OCI-LY7 (cell line): ENCODE measurements at regions not wholly inside any gene's neighbourhood (a gene's known extent, or its start where the extent isn't known, plus 50 kb on each side); places are given as distances from the start of the nearest gene placed in this dataset.

Experiments used
- BruUV-seq: library from RNA; stranded (reverse); fragments of 400-500 nt; replicated peaks from 2 replicates; lab custom pipeline; 2021; lab: Mats Ljungman, UMichigan
- CTCF ChIA-PET: fragments of 300-600 bp; sonication (Branson Sonifier 250); formaldehyde crosslinking; loops from one replicate; lab custom pipeline; 2022; ENCODE audit warnings: antibody characterized with exemption; ENCODE audit not compliant: unreplicated experiment; lab: Charles Lee
- POLR2A ChIA-PET: fragments of 300-600 bp; sonication (Branson Sonifier 250); formaldehyde crosslinking; loops from one replicate; lab custom pipeline; 2022; ENCODE audit warnings: antibody characterized with exemption; lab: Charles Lee
- DNase-seq: peaks from one replicate; pipeline ENCODE4 v3.0.0-alpha.2; 2015; ENCODE audit warnings: low spot score
- H2AFZ ChIP-seq: fragments of 200-600 bp; sonication (generic), shearing (Covaris generic); 2 replicates; pipeline ENCODE4 v1.6.1; 2014; ENCODE audit warnings: mild to moderate bottlenecking, antibody characterized with exemption, low read length, moderate library complexity
- H3K27ac ChIP-seq: fragments of 200-600 bp; sonication (generic); 2 replicates; pipeline ENCODE4 v1.5.1; 2014; ENCODE audit warnings: mixed run types, low read depth, mild to moderate bottlenecking, moderate library complexity, low read length, inconsistent platforms; ENCODE audit not compliant: poor library complexity, severe bottlenecking
- H3K36me3 ChIP-seq: fragments of 200-600 bp; sonication (generic); 2 replicates; pipeline ENCODE4 v1.6.1; 2014; ENCODE audit warnings: mild to moderate bottlenecking, antibody characterized with exemption, low read length, moderate library complexity, mixed read lengths; ENCODE audit not compliant: insufficient read depth
- H3K4me1 ChIP-seq: fragments of 200-600 bp; sonication (generic); 2 replicates; pipeline ENCODE4 v1.5.1; 2014; ENCODE audit warnings: mild to moderate bottlenecking, low read length; ENCODE audit not compliant: insufficient read depth, poor library complexity, severe bottlenecking
- H3K4me2 ChIP-seq: fragments of 200-600 bp; sonication (generic); 2 replicates; pipeline ENCODE4 v1.6.1; 2014; ENCODE audit warnings: mild to moderate bottlenecking, low read length
- H3K4me3 ChIP-seq: fragments of 200-600 bp; sonication (generic); 2 replicates; pipeline ENCODE4 v1.5.1; 2014; ENCODE audit warnings: mild to moderate bottlenecking, low read depth, low read length; ENCODE audit not compliant: poor library complexity, severe bottlenecking
- H3K79me2 ChIP-seq: fragments of 200-600 bp; sonication (generic); 2 replicates; pipeline ENCODE4 v1.6.1; 2016; ENCODE audit warnings: low read depth, mild to moderate bottlenecking, low read length, moderate library complexity, mixed read lengths; ENCODE audit not compliant: insufficient read depth
- H3K9me2 ChIP-seq: fragments of 200-600 bp; sonication (generic); 2 replicates; pipeline ENCODE4 v1.6.1; 2016; ENCODE audit warnings: mild to moderate bottlenecking, low read length, mixed read lengths; ENCODE audit not compliant: insufficient read depth
- H3K9me3 ChIP-seq: fragments of 200-600 bp; sonication (generic); 2 replicates; pipeline ENCODE4 v1.6.1; 2014; ENCODE audit warnings: mild to moderate bottlenecking, mixed run types, low read length, mixed read lengths
- H4K20me1 ChIP-seq: fragments of 200-600 bp; sonication (generic); 2 replicates; pipeline ENCODE4 v1.6.1; 2014; ENCODE audit warnings: mild to moderate bottlenecking, antibody characterized with exemption, low read length, moderate library complexity, mixed read lengths; ENCODE audit not compliant: insufficient read depth
- CTCF ChIP-seq: fragments of 200-600 bp; sonication (generic); conservative IDR thresholded peaks from 2 replicates; pipeline ENCODE4 v1.5.1; 2014; ENCODE audit warnings: mild to moderate bottlenecking, antibody characterized with exemption, low read length, moderate library complexity, mixed read lengths
- EZH2phosphoT487 ChIP-seq: fragments of 200-600 bp; sonication (generic); IDR thresholded peaks from 2 replicates; pipeline ENCODE4 v1.6.1; 2018; ENCODE audit warnings: low read depth, borderline replicate concordance, mild to moderate bottlenecking, mixed run types, antibody characterized with exemption, low read length, moderate library complexity, mixed read lengths
- intact Hi-C: fragments of 100-400 bp; cut with micrococcal nuclease; formaldehyde crosslinking; loops from one replicate; pipeline ENCODE4 v1.10.0; 2022; ENCODE audit not compliant: unreplicated experiment

- Histone ChIP-seq H3K27ac (no peak overlapping the region), H3K4me2 (no peak overlapping the region), H2AFZ (no peak overlapping the region), H3K79me2 (no peaks in the 10 kb centered on the region), H3K4me3 (no peak overlapping the region), H4K20me1 (no peaks in the 10 kb centered on the region), H3K9me3 (no peaks in the 10 kb centered on the region), H3K9me2 (no peaks in the 10 kb centered on the region), H3K4me1 (peaks cover 10% of the 10 kb centered on the region), H3K36me3 (no peaks in the 10 kb centered on the region)
- intact Hi-C loops: no loop called here
- ChIA-PET POLR2A (interaction anchor here (1.0 to 1.2 kb wide), 2 partner anchors 11 to 269 kb away, joined by 3 to 4 read pairs; no protein-coding TSS in a partner anchor), CTCF (no interaction called here)
- BruUV-seq: no TSS peak
- TF ChIP-seq CTCF: no peak
- no peak for TF ChIP-seq EZH2phosphoT487
- no peak for DNase-seq
Observed at GRCh38 chr5:135186662-135187522, 152.9 kb upstream of the PITX1 start.

GRCh38 chr5:135185481-135186065 lies 151.5 kb upstream of the PITX1 start:
- intact Hi-C loops: no loop called here
- BruUV-seq: no TSS peak
- Histone ChIP-seq H3K4me1 (peaks cover 11% of the 10 kb centered on the region), H3K36me3 (no peaks in the 10 kb centered on the region), H3K4me3 (no peak overlapping the region), H3K9me2 (no peaks in the 10 kb centered on the region), H3K27ac (no peak overlapping the region), H3K79me2 (no peaks in the 10 kb centered on the region), H3K9me3 (no peaks in the 10 kb centered on the region), H3K4me2 (no peak overlapping the region), H4K20me1 (no peaks in the 10 kb centered on the region), H2AFZ (no peak overlapping the region)
- DNase-seq: no peak
- CTCF ChIA-PET: interaction anchor here (0.5 kb wide), 1 partner anchor 134 kb away, joined by 8 read pairs; no protein-coding TSS in a partner anchor
- TF ChIP-seq CTCF (no peak), EZH2phosphoT487 (no peak)
- POLR2A ChIA-PET: interaction anchor here (0.7 to 1.2 kb wide), 4 partner anchors 10 to 268 kb away, joined by 3 to 4 read pairs (median 3); no protein-coding TSS in a partner anchor

GRCh38 chr5:135184646-135185045 lies 150.6 kb upstream of the PITX1 start:
- intact Hi-C loops: no loop called here
- no peaks in the 10 kb centered on the region for H3K9me2 ChIP-seq
- no peaks in the 10 kb centered on the region for H3K9me3 ChIP-seq
- CTCF ChIA-PET: no interaction called here
- POLR2A ChIA-PET: interaction anchor here (0.6 kb wide), 1 partner anchor 39 kb away, joined by 5 read pairs; no protein-coding TSS in a partner anchor
- no peak overlapping the region for H3K27ac ChIP-seq
- no peaks in the 10 kb centered on the region for H3K79me2 ChIP-seq
- no peak for TF ChIP-seq EZH2phosphoT487
- TF ChIP-seq CTCF: no peak
- peaks cover 11% of the 10 kb centered on the region for H3K4me1 ChIP-seq
- H2AFZ ChIP-seq: no peak overlapping the region
- H3K36me3 ChIP-seq: no peaks in the 10 kb centered on the region
- no peak overlapping the region for H3K4me3 ChIP-seq
- H4K20me1 ChIP-seq: no peaks in the 10 kb centered on the region
- no TSS peak for BruUV-seq
- DNase-seq: no peak
- no peak overlapping the region for H3K4me2 ChIP-seq
